Cerebellar cortex (tissue), 1 donor: ENCODE measurements at regions not wholly inside any gene's neighbourhood (a gene's known extent, or its start where the extent isn't known, plus 50 kb on each side); places are given as distances from the start of the nearest gene placed in this dataset.

Experiments
- DNase-seq: peaks from one replicate; pipeline ENCODE4 v3.0.0-alpha.2; 2015; ENCODE audit warnings: low spot score

GRCh38 chr5:68482199-68482598 is 266.6 kb downstream of the PIK3R1 start:
- DNase-seq: peak; percentile 86

- no peak for DNase-seq
These were observed 268.9 kb downstream of the PIK3R1 start for GRCh38 chr5:68484307-68485068.

- DNase-seq: no peak
These were observed 274.0 kb downstream of the PIK3R1 start for GRCh38 chr5:68489556-68489955.

- DNase-seq: no peak
These were observed 274.9 kb downstream of the PIK3R1 start for GRCh38 chr5:68490406-68490805.

GRCh38 chr5:68494771-68495170 is 279.2 kb downstream of the PIK3R1 start:
- DNase-seq: no peak

- DNase-seq: no peak
These were observed 284.4 kb downstream of the PIK3R1 start for GRCh38 chr5:68499987-68500386.

- DNase-seq: no peak
These were observed 285.3 kb downstream of the PIK3R1 start for GRCh38 chr5:68500813-68501212.

- no peak for DNase-seq
These were observed 287.0 kb downstream of the PIK3R1 start for GRCh38 chr5:68502531-68502930.

- DNase-seq: no peak
These were observed 288.8 kb downstream of the PIK3R1 start for GRCh38 chr5:68504306-68504705.

- DNase-seq: no peak
These were observed 290.6 kb downstream of the PIK3R1 start for GRCh38 chr5:68505917-68506860.

GRCh38 chr5:68515514-68515913 is 300.0 kb downstream of the PIK3R1 start:
- no peak for DNase-seq

- no peak for DNase-seq
These were observed 302.7 kb downstream of the PIK3R1 start for GRCh38 chr5:68518286-68518685.

GRCh38 chr5:68519143-68519542 is 303.6 kb downstream of the PIK3R1 start:
- no peak for DNase-seq

- no peak for DNase-seq
These were observed 306.2 kb downstream of the PIK3R1 start for GRCh38 chr5:68521776-68522175.

GRCh38 chr5:68522863-68523262 is 307.3 kb downstream of the PIK3R1 start:
- DNase-seq: no peak

- no peak for DNase-seq
These were observed 313.3 kb downstream of the PIK3R1 start for GRCh38 chr5:68528821-68529273.

GRCh38 chr5:68529581-68529980 is 314.0 kb downstream of the PIK3R1 start:
- DNase-seq: no peak

GRCh38 chr5:68531970-68532369 is 316.4 kb downstream of the PIK3R1 start:
- DNase-seq: no peak

GRCh38 chr5:68533051-68533450 is 317.5 kb downstream of the PIK3R1 start:
- DNase-seq: no peak

- peak; percentile 39 for DNase-seq
These were observed 318.1 kb downstream of the PIK3R1 start for GRCh38 chr5:68533571-68534084.

GRCh38 chr5:68534131-68534940 is 318.8 kb downstream of the PIK3R1 start:
- peak; percentile 68 for DNase-seq
